Panc1 (cell line): ENCODE measurements at regions not wholly inside any gene's neighbourhood (a gene's known extent, or its start where the extent isn't known, plus 50 kb on each side); places are given as distances from the start of the nearest gene placed in this dataset.
"Not testable (repeated sequence)": the region's sequence is repeated elsewhere in the genome, so short reads cannot be mapped to it uniquely, and the experiment has no call there.

Experiments
- ATAC-seq: fragments of 200-7000 bp; cut with Tn5 transposase; 2 replicates; pipeline ENCODE4 v1.9.1; 2020; ENCODE audit warnings: mild to moderate bottlenecking, moderate library complexity
- BruUV-seq: library from RNA; stranded (reverse); fragments of 400-500 nt; replicated peaks from 2 replicates; lab custom pipeline; 2021; lab: Mats Ljungman, UMichigan
- CTCF ChIA-PET: fragments of 300-600 bp; sonication (Branson Sonifier 250); formaldehyde crosslinking; loops from one replicate; lab custom pipeline; 2022; ENCODE audit warnings: antibody characterized with exemption; lab: Charles Lee
- POLR2A ChIA-PET: fragments of 300-600 bp; sonication (Branson Sonifier 250); formaldehyde crosslinking; loops from one replicate; lab custom pipeline; 2022; ENCODE audit warnings: antibody characterized with exemption; lab: Charles Lee
- DNase-seq: peaks from one replicate; pipeline ENCODE4 v3.0.0-alpha.2; 2010; ENCODE audit warnings: low read depth, low spot score
- H3K27ac ChIP-seq: 2 replicates; pipeline ENCODE4 v1.5.1; 2011; ENCODE audit warnings: mild to moderate bottlenecking, low read length, inconsistent platforms
- H3K27me3 ChIP-seq: fragments of 200-500 bp; sonication (Bioruptor generic); 2 replicates; pipeline ENCODE4 v1.6.0; 2014; ENCODE audit warnings: low read length, inconsistent platforms; ENCODE audit not compliant: control insufficient read depth, insufficient read depth
- H3K36me3 ChIP-seq: fragments of 200-500 bp; sonication (Bioruptor generic); 2 replicates; pipeline ENCODE4 v1.5.1; 2014; ENCODE audit warnings: inconsistent platforms, mild to moderate bottlenecking, low read length, moderate library complexity; ENCODE audit not compliant: control insufficient read depth, insufficient read depth
- H3K4me1 ChIP-seq: 2 replicates; pipeline ENCODE4 v1.5.1; 2011; ENCODE audit warnings: inconsistent platforms, mild to moderate bottlenecking, low read length, moderate library complexity; ENCODE audit not compliant: control insufficient read depth, insufficient read depth
- H3K4me3 ChIP-seq, 2 experiments: 2 replicates each; pipeline ENCODE4 v1.5.1; 2011 to 2012; ENCODE audit warnings: low read depth in 2 of 2, low read length in 2 of 2, mild to moderate bottlenecking in 2 of 2, inconsistent platforms in 1 of 2, moderate library complexity in 1 of 2
- H3K9me3 ChIP-seq: fragments of 200-500 bp; sonication (Bioruptor generic); 2 replicates; pipeline ENCODE4 v1.5.1; 2014; ENCODE audit warnings: low read depth, mild to moderate bottlenecking, inconsistent platforms, low read length, moderate library complexity; ENCODE audit not compliant: control insufficient read depth, insufficient read depth
- POLR2AphosphoS5 ChIP-seq: IDR thresholded peaks from 2 replicates; pipeline ENCODE4 v1.6.1; 2012; ENCODE audit warnings: mild to moderate bottlenecking, low read depth, low read length, moderate library complexity
- SIN3A ChIP-seq: IDR thresholded peaks from 2 replicates; pipeline ENCODE4 v1.6.1; 2012; ENCODE audit warnings: low read depth, mild to moderate bottlenecking, low read length, moderate library complexity, borderline replicate concordance; ENCODE audit not compliant: insufficient read depth
- TCF7L2 ChIP-seq: IDR thresholded peaks from 2 replicates; pipeline ENCODE4 v1.6.1; 2011; ENCODE audit warnings: mild to moderate bottlenecking, low read depth, low read length, inconsistent platforms
- in situ Hi-C: cut with HindIII; loops from 2 replicates; pipeline ENCODE4 v1.10.0; 2016; ENCODE audit warnings: low sequenced_read_pairs, low pct_unique_long_range_greater_than_20kb
- intact Hi-C: fragments of 100-400 bp; cut with micrococcal nuclease; formaldehyde crosslinking; loops from one replicate; pipeline ENCODE4 v1.10.0; 2022; ENCODE audit not compliant: unreplicated experiment
- TF ChIP-seq, protein P1 (sequence below), 2 experiments: IDR thresholded peaks; 2 replicates each; pipeline ENCODE4 v1.6.1; 2011 to 2012; ENCODE audit warnings: low read depth in 2 of 2, control low read depth in 1 of 2, low read length in 1 of 2, mild to moderate bottlenecking in 1 of 2, moderate library complexity in 1 of 2; ENCODE audit not compliant: insufficient read depth in 1 of 2
- TF ChIP-seq, protein P2 (sequence below): fragments of 450-650 bp; IDR thresholded peaks from 2 replicates; pipeline ENCODE4 v1.5.1; 2017; ENCODE audit warnings: mild to moderate bottlenecking

DNA sequence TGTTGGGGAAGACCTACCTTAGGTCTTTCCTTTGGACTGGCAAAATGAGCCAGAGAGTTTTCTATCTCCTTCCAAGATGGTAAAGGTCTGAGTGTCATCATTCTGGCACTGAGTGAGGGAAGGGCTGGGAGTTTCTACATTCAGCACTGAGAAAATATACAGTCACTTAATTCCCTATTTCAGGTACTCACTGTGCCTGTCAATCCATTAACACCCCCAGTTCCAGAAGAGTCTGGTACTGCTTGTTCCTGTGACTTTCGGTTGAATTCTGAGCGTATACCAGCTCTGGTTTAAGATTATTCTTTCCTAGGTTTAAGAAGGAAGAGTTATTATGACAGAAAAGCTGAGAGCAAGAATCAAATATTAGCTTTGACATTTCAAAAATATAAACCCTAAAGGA is 68.4 kb downstream of the MTX3 start:
- Histone ChIP-seq H3K4me3 (no peak overlapping the region), H3K27me3 (peaks cover 12% of the 10 kb centered on the region), H3K36me3 (no peaks in the 10 kb centered on the region), H3K9me3 (no peaks in the 10 kb centered on the region), H3K4me1 (no peaks in the 10 kb centered on the region), H3K27ac (no peak overlapping the region)
- in situ Hi-C loops = no loop called here
- intact Hi-C loops = no loop called here
- no TSS peak for BruUV-seq
- TF ChIP-seq POLR2AphosphoS5 (no peak), TCF7L2 (no peak), SIN3A (no peak)
- TF ChIP-seq, protein P1, sequence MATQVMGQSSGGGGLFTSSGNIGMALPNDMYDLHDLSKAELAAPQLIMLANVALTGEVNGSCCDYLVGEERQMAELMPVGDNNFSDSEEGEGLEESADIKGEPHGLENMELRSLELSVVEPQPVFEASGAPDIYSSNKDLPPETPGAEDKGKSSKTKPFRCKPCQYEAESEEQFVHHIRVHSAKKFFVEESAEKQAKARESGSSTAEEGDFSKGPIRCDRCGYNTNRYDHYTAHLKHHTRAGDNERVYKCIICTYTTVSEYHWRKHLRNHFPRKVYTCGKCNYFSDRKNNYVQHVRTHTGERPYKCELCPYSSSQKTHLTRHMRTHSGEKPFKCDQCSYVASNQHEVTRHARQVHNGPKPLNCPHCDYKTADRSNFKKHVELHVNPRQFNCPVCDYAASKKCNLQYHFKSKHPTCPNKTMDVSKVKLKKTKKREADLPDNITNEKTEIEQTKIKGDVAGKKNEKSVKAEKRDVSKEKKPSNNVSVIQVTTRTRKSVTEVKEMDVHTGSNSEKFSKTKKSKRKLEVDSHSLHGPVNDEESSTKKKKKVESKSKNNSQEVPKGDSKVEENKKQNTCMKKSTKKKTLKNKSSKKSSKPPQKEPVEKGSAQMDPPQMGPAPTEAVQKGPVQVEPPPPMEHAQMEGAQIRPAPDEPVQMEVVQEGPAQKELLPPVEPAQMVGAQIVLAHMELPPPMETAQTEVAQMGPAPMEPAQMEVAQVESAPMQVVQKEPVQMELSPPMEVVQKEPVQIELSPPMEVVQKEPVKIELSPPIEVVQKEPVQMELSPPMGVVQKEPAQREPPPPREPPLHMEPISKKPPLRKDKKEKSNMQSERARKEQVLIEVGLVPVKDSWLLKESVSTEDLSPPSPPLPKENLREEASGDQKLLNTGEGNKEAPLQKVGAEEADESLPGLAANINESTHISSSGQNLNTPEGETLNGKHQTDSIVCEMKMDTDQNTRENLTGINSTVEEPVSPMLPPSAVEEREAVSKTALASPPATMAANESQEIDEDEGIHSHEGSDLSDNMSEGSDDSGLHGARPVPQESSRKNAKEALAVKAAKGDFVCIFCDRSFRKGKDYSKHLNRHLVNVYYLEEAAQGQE (IDR thresholded peaks at IDR 0.05; ENCODE audit: insufficient read depth in 1 of 2, low read depth in 2 of 2, low read length in 1 of 2) = no peak
- TF ChIP-seq, protein P2, sequence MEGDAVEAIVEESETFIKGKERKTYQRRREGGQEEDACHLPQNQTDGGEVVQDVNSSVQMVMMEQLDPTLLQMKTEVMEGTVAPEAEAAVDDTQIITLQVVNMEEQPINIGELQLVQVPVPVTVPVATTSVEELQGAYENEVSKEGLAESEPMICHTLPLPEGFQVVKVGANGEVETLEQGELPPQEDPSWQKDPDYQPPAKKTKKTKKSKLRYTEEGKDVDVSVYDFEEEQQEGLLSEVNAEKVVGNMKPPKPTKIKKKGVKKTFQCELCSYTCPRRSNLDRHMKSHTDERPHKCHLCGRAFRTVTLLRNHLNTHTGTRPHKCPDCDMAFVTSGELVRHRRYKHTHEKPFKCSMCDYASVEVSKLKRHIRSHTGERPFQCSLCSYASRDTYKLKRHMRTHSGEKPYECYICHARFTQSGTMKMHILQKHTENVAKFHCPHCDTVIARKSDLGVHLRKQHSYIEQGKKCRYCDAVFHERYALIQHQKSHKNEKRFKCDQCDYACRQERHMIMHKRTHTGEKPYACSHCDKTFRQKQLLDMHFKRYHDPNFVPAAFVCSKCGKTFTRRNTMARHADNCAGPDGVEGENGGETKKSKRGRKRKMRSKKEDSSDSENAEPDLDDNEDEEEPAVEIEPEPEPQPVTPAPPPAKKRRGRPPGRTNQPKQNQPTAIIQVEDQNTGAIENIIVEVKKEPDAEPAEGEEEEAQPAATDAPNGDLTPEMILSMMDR = no peak
- POLR2A ChIA-PET = no interaction called here
- CTCF ChIA-PET = no interaction called here
- ATAC-seq (no peak), DNase-seq (no peak)

DNA sequence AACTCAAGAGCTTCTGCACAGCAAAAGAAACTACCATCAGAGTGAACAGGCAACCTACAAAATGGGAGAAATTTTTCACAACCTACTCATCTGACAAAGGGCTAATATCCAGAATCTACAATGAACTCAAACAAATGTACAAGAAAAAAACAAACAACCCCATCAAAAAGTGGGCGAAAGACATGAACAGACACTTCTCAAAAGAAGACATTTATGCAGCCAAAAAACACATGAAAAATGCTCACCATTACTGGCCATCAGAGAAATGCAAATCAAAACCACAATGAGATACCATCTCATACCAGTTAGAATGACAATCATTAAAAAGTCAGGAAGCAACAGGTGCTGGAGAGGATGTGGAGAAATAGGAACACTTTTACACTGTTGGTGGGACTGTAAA is 83.6 kb downstream of the MTX3 start:
- DNase-seq, intact Hi-C loops, ATAC-seq, CTCF ChIA-PET, in situ Hi-C loops, H3K36me3 ChIP-seq, H3K27ac ChIP-seq, H3K9me3 ChIP-seq, BruUV-seq, H3K4me3 ChIP-seq, H3K4me1 ChIP-seq, POLR2A ChIA-PET, H3K27me3 ChIP-seq: not testable (repeated sequence)

DNA sequence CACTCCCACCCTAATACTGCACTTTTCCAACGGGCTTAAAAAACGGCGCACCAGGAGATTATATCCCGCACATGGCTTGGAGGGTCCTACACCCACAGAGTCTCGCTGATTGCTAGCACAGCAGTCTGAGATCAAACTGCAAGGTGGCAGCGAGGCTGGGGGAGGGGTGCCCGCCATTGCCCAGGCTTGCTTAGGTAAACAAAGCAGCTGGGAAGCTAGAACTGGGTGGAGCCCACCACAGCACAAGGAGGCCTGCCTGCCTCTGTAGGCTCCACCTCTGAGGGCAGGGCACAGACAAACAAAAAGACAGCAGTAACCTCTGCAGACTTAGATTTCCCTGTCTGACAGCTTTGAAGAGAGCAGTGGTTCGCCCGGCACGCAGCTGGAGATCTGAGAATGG is 88.5 kb downstream of the MTX3 start:
- in situ Hi-C loops = not testable (repeated sequence)

More for the DNA sequence above, 88.5 kb downstream of the MTX3 start:
- H3K4me3 ChIP-seq, DNase-seq, POLR2A ChIA-PET, H3K4me1 ChIP-seq, H3K9me3 ChIP-seq, intact Hi-C loops, H3K27me3 ChIP-seq, H3K27ac ChIP-seq, CTCF ChIA-PET, ATAC-seq, H3K36me3 ChIP-seq, BruUV-seq: not testable (repeated sequence)
